ENCODE measurements at regions not wholly inside any gene's neighbourhood (a gene's known extent, or its start where the extent isn't known, plus 50 kb on each side); places are given as distances from the start of the nearest gene placed in this dataset.

- TF ChIP-seq CTCF (IDR thresholded peaks at IDR 0.05) = no peak
- no peak for TF ChIP-seq EP300 (IDR thresholded peaks at IDR 0.05)
- no peak for TF ChIP-seq POLR2A (IDR thresholded peaks at IDR 0.05)
- no peak for TF ChIP-seq POLR2AphosphoS5 (IDR thresholded peaks at IDR 0.05)
These were observed 541.7 kb upstream of the MEX3C start for GRCh38 chr18:51739044-51739666.

Data from stomach (tissue), 4 donors.